ENCODE measurements at regions not wholly inside any gene's neighbourhood (a gene's known extent, or its start where the extent isn't known, plus 50 kb on each side); places are given as distances from the start of the nearest gene placed in this dataset.
"Not testable (repeated sequence)": the region's sequence is repeated elsewhere in the genome, so short reads cannot be mapped to it uniquely, and the experiment has no call there.

- Histone ChIP-seq H3K9ac (replicated peaks; ENCODE audit: extremely low read depth, insufficient read depth, low read length) (no peak overlapping the region), H3K4me1 (ENCODE audit: control insufficient read depth, extremely low read depth, insufficient read depth, low read length) (peaks cover 6% of the 10 kb centered on the region), H3K27ac (ENCODE audit: insufficient read depth, low read depth, low read length) (no peak overlapping the region), H3K9me3 (replicated peaks; ENCODE audit: control insufficient read depth, insufficient read depth, low read length) (no peaks in the 10 kb centered on the region), H3K27me3 (ENCODE audit: control insufficient read depth in 2 of 2, insufficient read depth in 2 of 2, low read length in 2 of 2) (no peaks in the 10 kb centered on the region), H4K20me1 (replicated peaks; ENCODE audit: control insufficient read depth, extremely low read depth, insufficient read depth, low read length) (no peaks in the 10 kb centered on the region), H3K4me3 (replicated peaks in 1 of 3; ENCODE audit: insufficient read depth in 1 of 3, low read depth in 1 of 3, low read length in 3 of 3) (no peak overlapping the region), H2AFZ (ENCODE audit: low read depth, low read length) (no peak overlapping the region), H3K9me1 (replicated peaks; ENCODE audit: control insufficient read depth, extremely low read depth, insufficient read depth, low read length) (no peaks in the 10 kb centered on the region), H3K4me2 (ENCODE audit: insufficient read depth, low read length) (no peak overlapping the region), H3K36me3 (ENCODE audit: control insufficient read depth in 2 of 2, extremely low read depth in 1 of 2, insufficient read depth in 2 of 2, low read length in 2 of 2) (no peaks in the 10 kb centered on the region), H3K79me2 (ENCODE audit: control insufficient read depth, insufficient read depth, low read length) (no peaks in the 10 kb centered on the region)
- intact Hi-C loops (cut with micrococcal nuclease) (no loop called here), dilution Hi-C loops (cut with MboI; ENCODE audit: extremely low pct_ligation_motif_present, low sequenced_read_pairs) (no loop called here)
- ChIA-PET POLR2A (no interaction called here), CTCF (no interaction called here)
- TF ChIP-seq CTCF (IDR thresholded peaks at IDR 0.05; ENCODE audit: extremely low read depth in 1 of 2, insufficient read depth in 1 of 2, low read depth in 1 of 2, low read length in 2 of 2): no peak
- TF ChIP-seq JUN (IDR thresholded peaks at IDR 0.05; ENCODE audit: borderline replicate concordance, insufficient read depth, insufficient read length, low read depth): no peak
- TF ChIP-seq POLR2AphosphoS5 (IDR thresholded peaks at IDR 0.05; ENCODE audit: insufficient read depth, low read depth, low read length): no peak
- no peak for TF ChIP-seq MYC (IDR thresholded peaks at IDR 0.05; ENCODE audit: low read depth, low read length)
- no peak for TF ChIP-seq EZH2 (IDR thresholded peaks at IDR 0.05; ENCODE audit: borderline replicate concordance, low read depth, low read length, severe bottlenecking)
- TF ChIP-seq FOS (IDR thresholded peaks at IDR 0.05; ENCODE audit: borderline replicate concordance, insufficient read depth, low read length): no peak
- TF ChIP-seq POLR2A (IDR thresholded peaks at IDR 0.05; ENCODE audit: low read depth, low read length): no peak
- no peak for TF ChIP-seq GATA2 (IDR thresholded peaks at IDR 0.05; ENCODE audit: insufficient read depth, insufficient read length, low read depth, low read length)
- no peak for TF ChIP-seq MAX (IDR thresholded peaks at IDR 0.05; ENCODE audit: insufficient read depth, insufficient read length)
- FAIRE-seq (no peak), DNase-seq (ENCODE audit: low read depth, low spot score) (no peak)
- BruUV-seq (replicated peaks): no TSS peak
Observed at GRCh38 chr14:85188836-85189235, 341.1 kb upstream of the FLRT2 start.

- DNase-seq (ENCODE audit: low read depth, low spot score); FAIRE-seq; H3K27me3 ChIP-seq (ENCODE audit: control insufficient read depth in 2 of 2, insufficient read depth in 2 of 2, low read length in 2 of 2); H3K9me3 ChIP-seq (replicated peaks; ENCODE audit: control insufficient read depth, insufficient read depth, low read length); CTCF ChIA-PET; H4K20me1 ChIP-seq (replicated peaks; ENCODE audit: control insufficient read depth, extremely low read depth, insufficient read depth, low read length); POLR2A ChIA-PET; BruUV-seq (replicated peaks); intact Hi-C loops (cut with micrococcal nuclease); dilution Hi-C loops (cut with MboI; ENCODE audit: extremely low pct_ligation_motif_present, low sequenced_read_pairs); H3K4me3 ChIP-seq (replicated peaks in 1 of 3; ENCODE audit: insufficient read depth in 1 of 3, low read depth in 1 of 3, low read length in 3 of 3); H3K9me1 ChIP-seq (replicated peaks; ENCODE audit: control insufficient read depth, extremely low read depth, insufficient read depth, low read length); H2AFZ ChIP-seq (ENCODE audit: low read depth, low read length); H3K4me1 ChIP-seq (ENCODE audit: control insufficient read depth, extremely low read depth, insufficient read depth, low read length); H3K36me3 ChIP-seq (ENCODE audit: control insufficient read depth in 2 of 2, extremely low read depth in 1 of 2, insufficient read depth in 2 of 2, low read length in 2 of 2); H3K79me2 ChIP-seq (ENCODE audit: control insufficient read depth, insufficient read depth, low read length); H3K4me2 ChIP-seq (ENCODE audit: insufficient read depth, low read length); H3K27ac ChIP-seq (ENCODE audit: insufficient read depth, low read depth, low read length); H3K9ac ChIP-seq (replicated peaks; ENCODE audit: extremely low read depth, insufficient read depth, low read length): not testable (repeated sequence)
Observed at GRCh38 chr14:85189253-85189652, 340.7 kb upstream of the FLRT2 start.
